ENCODE measurements at regions not wholly inside any gene's neighbourhood (a gene's known extent, or its start where the extent isn't known, plus 50 kb on each side); places are given as distances from the start of the nearest gene placed in this dataset.

GRCh38 chr14:53621921-53622320 lies 334.7 kb downstream of the BMP4 start:
- no peak for FAIRE-seq
- dilution Hi-C loops (cut with MboI; ENCODE audit: extremely low pct_ligation_motif_present, low sequenced_read_pairs): no loop called here
- H3K9me1 ChIP-seq (ENCODE audit: control insufficient read depth, extremely low read depth, insufficient read depth, low read length): no peaks in the 10 kb centered on the region

GRCh38 chr14:53621433-53621832 lies 335.2 kb downstream of the BMP4 start:
- dilution Hi-C loops (cut with MboI; ENCODE audit: extremely low pct_ligation_motif_present, low sequenced_read_pairs): no loop called here
- Histone ChIP-seq H3K9me3 (ENCODE audit: control insufficient read depth, low read depth, low read length) (no peaks in the 10 kb centered on the region), H3K27me3 (ENCODE audit: control insufficient read depth, extremely low read depth, insufficient read depth, low read length) (no peaks in the 10 kb centered on the region), H3K4me1 (ENCODE audit: control insufficient read depth, extremely low read depth, insufficient read depth, low read length) (no peaks in the 10 kb centered on the region), H4K20me1 (ENCODE audit: control insufficient read depth, extremely low read depth, insufficient read depth, low read length) (no peaks in the 10 kb centered on the region), H3K4me3 (ENCODE audit: control insufficient read depth in 2 of 3, extremely low read depth in 1 of 3, insufficient read depth in 2 of 3, low read depth in 1 of 3, low read length in 3 of 3) (no peak overlapping the region), H3K9me1 (ENCODE audit: control insufficient read depth, extremely low read depth, insufficient read depth, low read length) (no peaks in the 10 kb centered on the region), H2AFZ (ENCODE audit: control insufficient read depth, low read length) (no peak overlapping the region), H3K27ac (ENCODE audit: control insufficient read depth, insufficient read depth, low read length) (no peak overlapping the region), H3K9ac (ENCODE audit: control insufficient read depth, extremely low read depth, insufficient read depth, low read length) (no peak overlapping the region), H3K36me3 (ENCODE audit: control insufficient read depth in 2 of 2, extremely low read depth in 1 of 2, insufficient read depth in 2 of 2, low read length in 2 of 2) (no peaks in the 10 kb centered on the region), H3K4me2 (ENCODE audit: control insufficient read depth, extremely low read depth, insufficient read depth, low read depth, low read length) (no peak overlapping the region), H3K79me2 (ENCODE audit: control insufficient read depth, insufficient read depth, low read length) (no peaks in the 10 kb centered on the region)
- TF ChIP-seq CTCF (optimal IDR thresholded peaks at IDR 0.05 in 1 of 3, IDR thresholded peaks at IDR 0.05 in 1 of 3, conservative IDR thresholded peaks at IDR 0.05 in 1 of 3; ENCODE audit: extremely low read depth in 1 of 3, insufficient read depth in 2 of 3, low read length in 3 of 3): no peak
- no peak for TF ChIP-seq EZH2 (IDR thresholded peaks at IDR 0.05; ENCODE audit: low read length)
- no peak for FAIRE-seq
- DNase-seq (ENCODE audit: low read depth, low spot score): no peak

More at GRCh38 chr14:53621921-53622320, 334.7 kb downstream of the BMP4 start:
- H3K4me1 ChIP-seq (ENCODE audit: control insufficient read depth, extremely low read depth, insufficient read depth, low read length): no peaks in the 10 kb centered on the region
- no peak for TF ChIP-seq EZH2 (IDR thresholded peaks at IDR 0.05; ENCODE audit: low read length)
- TF ChIP-seq CTCF (optimal IDR thresholded peaks at IDR 0.05 in 1 of 3, IDR thresholded peaks at IDR 0.05 in 1 of 3, conservative IDR thresholded peaks at IDR 0.05 in 1 of 3; ENCODE audit: extremely low read depth in 1 of 3, insufficient read depth in 2 of 3, low read length in 3 of 3): no peak
- no peak for DNase-seq (ENCODE audit: low read depth, low spot score)
- no peak overlapping the region for H3K4me2 ChIP-seq (ENCODE audit: control insufficient read depth, extremely low read depth, insufficient read depth, low read depth, low read length)
- no peak overlapping the region for H3K27ac ChIP-seq (ENCODE audit: control insufficient read depth, insufficient read depth, low read length)
- no peaks in the 10 kb centered on the region for H3K27me3 ChIP-seq (ENCODE audit: control insufficient read depth, extremely low read depth, insufficient read depth, low read length)
- no peaks in the 10 kb centered on the region for H3K9me3 ChIP-seq (ENCODE audit: control insufficient read depth, low read depth, low read length)
- no peak overlapping the region for H2AFZ ChIP-seq (ENCODE audit: control insufficient read depth, low read length)
- no peaks in the 10 kb centered on the region for H4K20me1 ChIP-seq (ENCODE audit: control insufficient read depth, extremely low read depth, insufficient read depth, low read length)
- H3K36me3 ChIP-seq (ENCODE audit: control insufficient read depth in 2 of 2, extremely low read depth in 1 of 2, insufficient read depth in 2 of 2, low read length in 2 of 2): no peaks in the 10 kb centered on the region
- H3K4me3 ChIP-seq (ENCODE audit: control insufficient read depth in 2 of 3, extremely low read depth in 1 of 3, insufficient read depth in 2 of 3, low read depth in 1 of 3, low read length in 3 of 3): no peak overlapping the region
- no peaks in the 10 kb centered on the region for H3K79me2 ChIP-seq (ENCODE audit: control insufficient read depth, insufficient read depth, low read length)
- no peak overlapping the region for H3K9ac ChIP-seq (ENCODE audit: control insufficient read depth, extremely low read depth, insufficient read depth, low read length)

Measured in keratinocyte (primary cell).